Nephron progenitor cell (in vitro differentiated cells): ENCODE measurements at regions not wholly inside any gene's neighbourhood (a gene's known extent, or its start where the extent isn't known, plus 50 kb on each side); places are given as distances from the start of the nearest gene placed in this dataset.

Experiments
- DNase-seq: peaks from one replicate; pipeline ENCODE4 v3.0.0; 2021
- H3K27ac Mint-ChIP-seq: 2 replicates; pipeline ENCODE4 v1.8.0; 2021; ENCODE audit warnings: mild to moderate bottlenecking, moderate library complexity, mixed read lengths
- H3K27me3 Mint-ChIP-seq: 2 replicates; pipeline ENCODE4 v1.8.0; 2021; ENCODE audit warnings: mild to moderate bottlenecking, low read depth, mixed read lengths; ENCODE audit not compliant: poor library complexity
- H3K36me3 Mint-ChIP-seq: 2 replicates; pipeline ENCODE4 v1.8.0; 2021; ENCODE audit warnings: low read depth, mixed read lengths
- H3K4me1 Mint-ChIP-seq: 2 replicates; pipeline ENCODE4 v1.8.0; 2021; ENCODE audit warnings: mixed read lengths
- H3K4me3 Mint-ChIP-seq: 2 replicates; pipeline ENCODE4 v1.8.0; 2021; ENCODE audit warnings: mild to moderate bottlenecking, moderate library complexity, mixed read lengths
- H3K9me3 Mint-ChIP-seq: 2 replicates; pipeline ENCODE4 v1.8.0; 2021; ENCODE audit warnings: mild to moderate bottlenecking, moderate library complexity, mixed read lengths
- TF ChIP-seq, protein P1 (sequence below): fragments of 200-600 bp; sonication (generic); IDR thresholded peaks from 2 replicates; pipeline ENCODE4 v1.5.0; 2021; ENCODE audit warnings: antibody characterized with exemption

- Mint-ChIP-seq H3K9me3 (no peaks in the 10 kb centered on the region), H3K4me1 (peaks cover 9% of the 10 kb centered on the region), H3K36me3 (no peaks in the 10 kb centered on the region), H3K27me3 (no peaks in the 10 kb centered on the region), H3K27ac (peak overlapping the region; percentile 68), H3K4me3 (no peak overlapping the region)
- no peak for DNase-seq
- TF ChIP-seq, protein P1, sequence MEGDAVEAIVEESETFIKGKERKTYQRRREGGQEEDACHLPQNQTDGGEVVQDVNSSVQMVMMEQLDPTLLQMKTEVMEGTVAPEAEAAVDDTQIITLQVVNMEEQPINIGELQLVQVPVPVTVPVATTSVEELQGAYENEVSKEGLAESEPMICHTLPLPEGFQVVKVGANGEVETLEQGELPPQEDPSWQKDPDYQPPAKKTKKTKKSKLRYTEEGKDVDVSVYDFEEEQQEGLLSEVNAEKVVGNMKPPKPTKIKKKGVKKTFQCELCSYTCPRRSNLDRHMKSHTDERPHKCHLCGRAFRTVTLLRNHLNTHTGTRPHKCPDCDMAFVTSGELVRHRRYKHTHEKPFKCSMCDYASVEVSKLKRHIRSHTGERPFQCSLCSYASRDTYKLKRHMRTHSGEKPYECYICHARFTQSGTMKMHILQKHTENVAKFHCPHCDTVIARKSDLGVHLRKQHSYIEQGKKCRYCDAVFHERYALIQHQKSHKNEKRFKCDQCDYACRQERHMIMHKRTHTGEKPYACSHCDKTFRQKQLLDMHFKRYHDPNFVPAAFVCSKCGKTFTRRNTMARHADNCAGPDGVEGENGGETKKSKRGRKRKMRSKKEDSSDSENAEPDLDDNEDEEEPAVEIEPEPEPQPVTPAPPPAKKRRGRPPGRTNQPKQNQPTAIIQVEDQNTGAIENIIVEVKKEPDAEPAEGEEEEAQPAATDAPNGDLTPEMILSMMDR = no peak
Measured at GRCh38 chr1:212207118-212207517, 78.1 kb upstream of the PPP2R5A start.

DNA sequence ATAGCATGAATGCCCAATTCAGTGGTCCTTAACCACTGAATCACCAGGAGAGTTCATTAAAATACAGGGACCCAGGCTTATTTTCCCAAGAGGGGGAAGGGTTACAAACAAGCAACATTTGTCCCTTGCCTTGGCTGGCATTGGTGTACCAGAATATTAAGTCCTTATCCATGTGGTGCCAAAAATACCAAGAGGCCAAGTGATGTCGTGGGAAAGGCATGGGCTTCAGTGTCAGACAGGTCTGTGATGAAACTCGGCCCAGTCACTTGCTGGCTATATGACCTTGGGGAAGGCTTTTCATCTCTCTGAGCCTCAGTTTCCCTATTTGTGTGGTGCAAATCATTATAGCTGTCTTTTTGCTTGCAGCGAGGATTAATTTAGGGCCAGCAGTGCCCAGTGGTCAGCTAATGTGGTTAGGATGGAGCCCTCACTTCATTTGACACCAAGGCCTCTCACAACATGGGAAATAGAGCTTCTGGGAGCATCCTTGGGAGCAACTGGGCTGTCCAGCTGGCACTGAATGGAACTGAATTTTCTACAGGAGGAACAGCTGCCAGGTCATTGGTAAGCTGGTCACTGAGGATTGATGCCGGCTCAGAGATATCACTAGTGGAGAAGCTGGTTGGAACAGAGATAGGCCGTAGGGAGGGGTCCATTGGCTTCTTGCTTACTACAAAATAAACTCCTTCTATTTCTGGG lies 77.2 kb upstream of the PPP2R5A start:
- TF ChIP-seq, protein P1 = no peak
- Mint-ChIP-seq H3K4me1 (peaks cover 11% of the 10 kb centered on the region), H3K4me3 (no peak overlapping the region), H3K27ac (no peak overlapping the region), H3K9me3 (no peaks in the 10 kb centered on the region), H3K27me3 (no peaks in the 10 kb centered on the region), H3K36me3 (no peaks in the 10 kb centered on the region)
- no peak for DNase-seq

GRCh38 chr1:212208978-212209644 lies 76.1 kb upstream of the PPP2R5A start:
- Mint-ChIP-seq H3K36me3 (no peaks in the 10 kb centered on the region), H3K4me3 (no peak overlapping the region), H3K4me1 (peaks cover 21% of the 10 kb centered on the region), H3K9me3 (no peaks in the 10 kb centered on the region), H3K27me3 (no peaks in the 10 kb centered on the region), H3K27ac (no peak overlapping the region)
- no peak for DNase-seq
- TF ChIP-seq, protein P1 = no peak

DNA sequence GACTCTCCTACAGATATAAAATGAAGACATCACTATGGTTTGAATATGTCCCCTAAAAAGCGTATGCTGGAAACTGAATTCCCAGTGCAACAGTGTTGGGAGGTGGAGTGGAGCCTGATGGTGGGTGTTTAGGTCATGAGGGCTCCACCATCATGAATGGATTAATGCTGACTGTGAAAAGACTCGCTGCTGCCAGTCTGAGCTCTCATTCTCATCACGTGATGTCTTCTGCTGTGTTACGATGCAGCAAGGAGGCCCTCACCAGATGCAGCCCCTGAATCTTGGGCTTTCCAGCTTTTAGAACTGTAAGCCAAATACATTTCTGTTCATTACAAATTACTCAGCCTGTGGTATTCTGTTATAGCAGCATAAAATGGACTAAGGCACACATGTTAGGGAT lies 73.8 kb upstream of the PPP2R5A start:
- Mint-ChIP-seq H3K27ac (no peak overlapping the region), H3K4me1 (peaks cover 33% of the 10 kb centered on the region), H3K36me3 (peaks cover 4% of the 10 kb centered on the region), H3K9me3 (peaks cover 5% of the 10 kb centered on the region), H3K4me3 (no peak overlapping the region), H3K27me3 (no peaks in the 10 kb centered on the region)
- TF ChIP-seq, protein P1 = no peak
- no peak for DNase-seq

DNA sequence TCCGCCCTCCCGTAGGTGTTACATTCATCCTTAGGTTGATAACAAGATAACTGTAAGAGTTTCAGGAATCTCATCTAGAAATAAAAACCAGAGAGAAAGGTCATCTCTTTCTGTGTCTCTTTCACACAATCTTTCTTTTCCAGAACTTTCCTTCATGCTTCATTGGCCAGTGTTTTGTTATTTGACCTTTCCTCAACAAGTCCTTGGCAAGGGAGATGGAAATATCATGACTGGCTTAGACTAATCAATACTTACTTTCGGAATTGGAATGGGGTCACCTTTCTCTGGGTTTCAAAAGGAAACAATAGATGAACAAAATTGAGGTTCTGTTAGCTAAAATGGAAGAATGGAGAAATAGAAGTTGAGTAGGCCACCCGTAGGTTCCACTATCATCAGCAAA lies 72.9 kb upstream of the PPP2R5A start:
- Mint-ChIP-seq H3K36me3 (peaks cover 4% of the 10 kb centered on the region), H3K27ac (no peak overlapping the region), H3K9me3 (peaks cover 5% of the 10 kb centered on the region), H3K27me3 (no peaks in the 10 kb centered on the region), H3K4me3 (no peak overlapping the region), H3K4me1 (peaks cover 33% of the 10 kb centered on the region)
- TF ChIP-seq, protein P1 = no peak
- no peak for DNase-seq

GRCh38 chr1:212212906-212213305 lies 72.3 kb upstream of the PPP2R5A start:
- no peaks in the 10 kb centered on the region for H3K27me3 Mint-ChIP-seq
- TF ChIP-seq, protein P1 = no peak
- no peak overlapping the region for H3K4me3 Mint-ChIP-seq
- H3K27ac Mint-ChIP-seq = no peak overlapping the region
- H3K9me3 Mint-ChIP-seq = peaks cover 5% of the 10 kb centered on the region
- H3K36me3 Mint-ChIP-seq = peaks cover 4% of the 10 kb centered on the region
- peaks cover 37% of the 10 kb centered on the region for H3K4me1 Mint-ChIP-seq
- no peak for DNase-seq
